Erythroblast (primary cell): ENCODE measurements at regions not wholly inside any gene's neighbourhood (a gene's known extent, or its start where the extent isn't known, plus 50 kb on each side); places are given as distances from the start of the nearest gene placed in this dataset.

ENCODE experiments used
- DNase-seq, 2 experiments: peaks; one replicate each; lab custom pipeline; 2025; lab: John Stamatoyannopoulos, UW
- GATA1 ChIP-seq: IDR thresholded peaks from 2 replicates; pipeline ENCODE4 v1.6.1; 2011; ENCODE audit warnings: low read depth, mild to moderate bottlenecking, control low read depth, low read length, moderate library complexity
- POLR2A ChIP-seq: IDR thresholded peaks from 2 replicates; pipeline ENCODE4 v1.6.1; 2011; ENCODE audit warnings: mild to moderate bottlenecking, low read length

GRCh38 chr4:117428536-117428935 is 343.2 kb upstream of the TRAM1L1 start:
- TF ChIP-seq POLR2A, result no peak
- no peak for TF ChIP-seq GATA1
- DNase-seq, result no peak

- TF ChIP-seq GATA1, result no peak
- TF ChIP-seq POLR2A, result no peak
- peak in 1 of 2 experiments; percentile 0 for DNase-seq
These were observed 343.7 kb upstream of the TRAM1L1 start for GRCh38 chr4:117429061-117429460.

- TF ChIP-seq POLR2A (no peak), GATA1 (no peak)
- DNase-seq, result no peak
These were observed 344.1 kb upstream of the TRAM1L1 start for GRCh38 chr4:117429506-117429905.

GRCh38 chr4:117434424-117434823 is 349.0 kb upstream of the TRAM1L1 start:
- no peak for TF ChIP-seq POLR2A
- no peak for TF ChIP-seq GATA1
- DNase-seq, result no peak

- peak; percentile 19 to 44 for DNase-seq
- TF ChIP-seq GATA1 (no peak), POLR2A (no peak)
These were observed 362.5 kb upstream of the TRAM1L1 start for GRCh38 chr4:117447925-117448324.

GRCh38 chr4:117455088-117455487 is 369.7 kb upstream of the TRAM1L1 start:
- DNase-seq, result no peak
- no peak for TF ChIP-seq POLR2A
- TF ChIP-seq GATA1, result no peak

GRCh38 chr4:117466388-117466787 is 381.0 kb upstream of the TRAM1L1 start:
- DNase-seq, result no peak
- no peak for TF ChIP-seq GATA1
- no peak for TF ChIP-seq POLR2A

- TF ChIP-seq GATA1, result no peak
- TF ChIP-seq POLR2A, result no peak
These were observed 382.0 kb upstream of the TRAM1L1 start for GRCh38 chr4:117467404-117467803.

GRCh38 chr4:117474987-117475386 is 389.6 kb upstream of the TRAM1L1 start:
- DNase-seq, result no peak
- no peak for TF ChIP-seq GATA1
- no peak for TF ChIP-seq POLR2A

More at GRCh38 chr4:117467404-117467803, 382.0 kb upstream of the TRAM1L1 start:
- no peak for DNase-seq

GRCh38 chr4:117477925-117478324 is 392.5 kb upstream of the TRAM1L1 start:
- TF ChIP-seq POLR2A (no peak), GATA1 (no peak)
- DNase-seq, result no peak

- TF ChIP-seq POLR2A (no peak), GATA1 (no peak)
- DNase-seq, result no peak
These were observed 393.3 kb upstream of the TRAM1L1 start for GRCh38 chr4:117478702-117479101.

- TF ChIP-seq POLR2A (no peak), GATA1 (no peak)
- DNase-seq, result no peak
These were observed 394.3 kb upstream of the TRAM1L1 start for GRCh38 chr4:117479673-117480072.

GRCh38 chr4:117481742-117482141 is 396.4 kb upstream of the TRAM1L1 start:
- no peak for DNase-seq
- TF ChIP-seq GATA1, result no peak
- TF ChIP-seq POLR2A, result no peak

GRCh38 chr4:117488692-117489091 is 403.3 kb upstream of the TRAM1L1 start:
- TF ChIP-seq POLR2A (no peak), GATA1 (no peak)
- DNase-seq, result no peak

- no peak for TF ChIP-seq GATA1
- no peak for TF ChIP-seq POLR2A
These were observed 403.7 kb upstream of the TRAM1L1 start for GRCh38 chr4:117489107-117489506.

More at GRCh38 chr4:117489107-117489506, 403.7 kb upstream of the TRAM1L1 start:
- DNase-seq, result no peak
